Left cardiac atrium (tissue), 4 donors: ENCODE measurements at regions not wholly inside any gene's neighbourhood (a gene's known extent, or its start where the extent isn't known, plus 50 kb on each side); places are given as distances from the start of the nearest gene placed in this dataset.

Source experiments
- ATAC-seq, 2 donors: fragments of 200-7000 bp; cut with Tn5 transposase; one replicate each; pipeline ENCODE4 v1.9.1; 2020; ENCODE audit warnings: mild to moderate bottlenecking in 2 of 2, moderate library complexity in 2 of 2
- DNase-seq: peaks from one replicate; pipeline ENCODE4 v3.0.0-alpha.2; 2020
- intact Hi-C, 2 donors: fragments of 100-400 bp; cut with DNase I; formaldehyde crosslinking; loops; one replicate each; pipeline versions ENCODE4 v1.14.1 to v1.15.1; 2022 to 2023
- donor health status: DM: no; HTN: yes; CAD: no.
- donor health status: DM: no; HTN: yes; CAD: no; lungs with severe emphysema.
- donor health status: DM: yes; HTN: yes; CAD: no.
- donor health status: Dilated cardiomyopathy.

DNA sequence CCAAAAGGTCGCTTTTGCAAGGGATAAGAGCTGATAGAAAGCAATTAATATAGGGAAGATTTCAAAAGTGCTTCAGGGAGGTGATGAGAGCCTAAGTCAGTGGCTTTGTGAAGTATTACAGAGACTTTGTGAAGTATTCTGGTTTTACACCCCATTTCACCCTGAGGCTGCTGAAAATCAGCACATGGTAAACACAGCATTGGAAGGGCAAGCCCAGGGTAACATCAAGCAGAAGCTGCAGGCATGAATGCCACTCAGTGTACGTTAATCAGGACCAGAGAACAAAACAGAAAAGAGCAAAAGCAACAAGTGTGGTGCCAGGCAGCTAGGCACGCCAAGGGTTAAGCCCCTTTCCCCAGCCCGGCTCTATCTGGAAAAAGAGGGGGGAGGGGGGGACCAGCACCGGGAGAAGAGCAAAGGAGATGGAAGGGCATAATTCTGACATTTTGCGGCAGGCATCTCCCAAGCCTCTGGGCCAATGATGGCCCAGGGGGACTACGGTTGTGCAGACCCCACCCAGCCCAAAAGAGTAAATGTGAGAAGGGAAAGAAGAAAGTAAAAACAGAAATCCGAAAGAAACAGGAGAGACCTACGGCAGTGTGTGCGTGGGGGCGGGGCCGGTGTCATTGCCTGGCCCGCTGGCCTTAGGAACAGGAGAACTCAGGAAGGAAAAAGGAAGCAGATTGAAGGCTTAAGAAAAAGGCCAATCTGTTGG is 58.9 kb downstream of the DHRS2 start:
- intact Hi-C loops: no loop called here
- peak; percentile 30 for DNase-seq
- ATAC-seq: peak; percentile 40 to 69

DNA sequence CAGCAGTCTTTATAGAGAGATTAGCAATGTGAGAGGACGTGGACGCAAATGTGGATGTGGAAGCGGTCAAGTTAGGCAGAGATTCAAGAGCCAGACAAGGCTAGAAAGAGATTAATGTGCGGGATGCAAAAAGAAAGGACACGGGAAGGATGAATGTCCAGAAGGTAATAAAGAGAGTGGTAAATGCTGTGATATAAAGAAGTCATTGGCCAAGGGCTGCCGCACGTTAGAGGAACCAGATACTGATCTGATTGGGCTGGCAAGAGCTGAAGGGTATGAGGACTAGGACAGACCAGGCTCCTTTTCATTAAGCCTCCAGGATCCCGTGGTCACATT is 59.5 kb downstream of the DHRS2 start:
- DNase-seq: no peak
- intact Hi-C loops: no loop called here
- no peak for ATAC-seq

DNA sequence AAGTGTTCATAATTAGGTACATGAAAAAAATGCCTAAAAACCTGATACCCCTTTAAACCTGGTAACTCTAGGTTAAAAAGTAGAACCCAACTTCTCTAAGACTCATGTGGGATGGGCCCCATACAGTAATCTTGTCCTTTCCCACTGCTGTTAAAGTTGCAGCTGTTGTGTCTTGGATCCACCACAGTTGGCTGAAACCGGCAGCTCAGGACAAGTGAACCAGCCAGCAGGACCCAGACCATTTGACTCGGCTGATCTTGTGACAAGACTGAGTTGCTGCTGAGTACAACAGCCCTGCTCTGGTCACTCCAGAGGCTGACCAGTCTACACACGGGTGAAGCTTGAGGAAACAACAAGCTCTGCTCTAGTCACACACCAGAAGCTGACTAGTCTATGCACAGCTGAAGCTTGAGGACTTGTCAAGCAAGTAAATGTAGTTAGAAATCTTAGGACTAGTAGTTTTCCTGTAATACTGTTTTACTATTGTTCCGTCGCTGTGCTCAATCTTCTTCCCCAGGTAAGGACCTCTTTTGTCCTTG is 60.6 kb downstream of the DHRS2 start:
- intact Hi-C loops: no loop called here
- ATAC-seq (no peak), DNase-seq (no peak)

DNA sequence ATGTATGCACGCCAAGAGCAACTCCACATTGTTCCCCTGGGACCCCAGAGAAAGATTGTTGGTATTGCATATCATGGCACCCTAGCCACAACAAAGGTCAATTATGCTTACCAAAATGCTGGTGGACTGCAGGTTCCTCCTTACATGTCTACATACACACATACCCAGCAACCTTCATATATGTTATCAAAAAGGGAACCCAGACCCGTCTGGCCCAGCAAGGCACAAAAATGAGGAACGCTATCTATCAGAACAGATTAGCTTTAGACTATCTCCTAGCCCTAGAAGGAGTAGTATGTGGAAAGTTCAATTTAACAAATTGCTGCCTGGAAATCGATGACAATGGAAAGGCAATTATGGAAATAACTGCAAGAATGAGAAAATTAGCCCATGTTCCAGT is 61.5 kb downstream of the DHRS2 start:
- intact Hi-C loops: no loop called here
- DNase-seq: no peak
- ATAC-seq: no peak

DNA sequence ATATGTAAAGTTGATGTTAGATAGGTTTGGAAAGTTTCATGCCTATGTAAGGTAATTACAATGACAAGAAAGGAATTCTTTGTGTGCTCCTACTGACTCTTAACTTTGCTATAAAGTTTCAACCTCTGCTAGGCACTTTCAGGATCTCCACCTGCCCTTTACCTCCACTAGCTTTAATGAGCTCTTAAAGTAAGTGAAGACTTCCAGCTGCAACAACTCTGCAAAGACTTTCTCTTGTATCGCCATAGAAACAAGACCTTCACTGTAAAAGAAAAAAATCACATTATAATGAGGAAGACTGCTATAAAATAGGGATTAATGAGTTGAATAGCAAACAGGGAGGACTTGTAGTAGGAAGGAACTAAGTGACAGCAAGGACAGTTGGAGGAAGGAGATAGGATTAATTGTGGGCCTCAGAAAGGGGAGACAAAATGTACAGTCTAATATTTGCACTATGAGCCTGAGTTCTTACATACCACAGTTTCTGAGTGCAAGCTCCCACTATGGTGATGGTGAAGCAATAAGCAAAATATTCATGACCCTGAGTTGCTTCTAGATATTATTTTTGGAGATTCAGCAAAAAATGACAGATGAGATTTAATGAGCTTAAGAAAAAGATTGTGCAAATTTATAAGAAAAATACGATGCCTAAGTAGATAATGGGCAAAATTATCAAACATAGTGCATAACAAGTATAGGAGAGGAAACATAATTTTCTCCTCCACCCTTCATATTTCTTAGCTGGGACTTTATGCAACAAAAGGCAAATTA is 66.7 kb downstream of the DHRS2 start:
- ATAC-seq (no peak), DNase-seq (no peak)
- intact Hi-C loops: no loop called here

DNA sequence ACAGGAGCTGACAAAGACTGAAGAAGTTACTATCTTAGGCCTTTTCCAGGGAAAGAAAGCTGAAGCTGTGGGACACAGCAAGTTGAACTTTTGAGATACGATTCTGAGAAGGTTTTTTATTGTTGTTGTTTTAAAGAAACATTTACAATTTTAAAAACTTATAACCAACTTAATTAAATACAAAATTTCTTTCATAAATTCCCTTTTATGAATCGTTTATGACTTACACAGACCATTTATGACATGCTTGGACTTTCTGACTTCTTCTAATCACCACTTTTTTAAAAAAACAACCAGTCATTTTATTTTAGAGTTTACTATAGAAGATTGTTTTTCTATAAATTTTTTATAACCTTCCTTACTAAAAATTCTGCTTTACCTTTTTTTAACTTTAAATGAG is 68.7 kb downstream of the DHRS2 start:
- DNase-seq (no peak), ATAC-seq (no peak)
- intact Hi-C loops: no loop called here

DNA sequence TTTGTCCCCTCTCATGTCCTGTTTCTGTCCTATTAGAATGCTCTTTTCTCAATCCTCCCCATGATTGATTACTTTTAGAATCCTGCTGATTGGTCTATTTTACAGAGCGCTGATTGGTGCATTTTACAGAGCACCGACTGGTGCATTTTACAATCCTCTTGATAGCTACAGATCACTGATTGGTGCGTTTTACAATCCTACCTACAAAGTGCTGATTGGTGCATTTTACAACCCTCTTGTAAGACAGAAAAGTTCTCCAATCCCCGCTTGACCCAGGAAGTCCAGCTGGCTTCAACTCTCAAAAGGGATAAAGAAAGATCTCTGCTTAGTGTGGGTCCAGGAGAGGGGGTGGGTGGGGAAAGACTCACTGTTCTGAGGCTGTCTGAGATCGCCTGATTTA is 71.3 kb downstream of the DHRS2 start:
- ATAC-seq (no peak), DNase-seq (no peak)
- intact Hi-C loops: no loop called here

DNA sequence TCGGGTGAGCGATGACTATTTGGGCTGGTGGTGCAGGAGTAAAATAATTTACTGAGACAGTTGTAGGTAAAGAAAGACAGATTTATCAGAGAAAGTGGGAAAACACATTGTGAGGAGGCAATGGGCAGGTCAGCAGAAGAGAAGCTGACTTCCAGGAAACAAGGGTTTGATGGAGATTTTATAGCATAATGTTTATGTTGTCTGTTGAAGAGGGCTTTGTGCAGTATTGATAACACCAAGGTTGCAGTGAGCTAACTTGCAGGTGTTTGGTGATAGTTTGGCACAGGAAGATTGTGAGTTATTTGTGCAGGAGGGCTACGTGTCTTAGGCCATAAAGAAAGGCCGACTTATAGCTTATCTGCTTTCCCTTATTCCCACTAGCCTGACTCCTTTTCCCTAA is 72.2 kb downstream of the DHRS2 start:
- intact Hi-C loops: no loop called here
- no peak for ATAC-seq
- no peak for DNase-seq

DNA sequence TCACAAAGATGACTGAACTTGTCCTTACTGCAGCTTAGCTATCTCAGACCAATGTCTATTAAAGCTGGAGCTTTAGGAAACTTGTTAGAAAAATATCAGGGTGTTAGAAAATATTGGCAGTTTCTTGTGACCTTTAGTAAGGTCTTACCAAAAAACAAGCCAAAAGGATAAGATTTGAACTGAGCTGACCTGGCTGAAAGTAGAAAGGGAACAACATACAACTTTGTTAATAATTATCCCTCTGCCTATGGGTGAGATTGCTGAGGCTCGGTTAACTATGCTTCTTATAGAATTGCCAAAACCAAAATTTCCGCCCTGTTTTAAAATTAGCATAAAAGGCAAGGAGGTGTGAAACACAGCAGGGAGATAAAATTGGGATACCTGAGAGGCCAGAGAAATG is 73.8 kb downstream of the DHRS2 start:
- DNase-seq (no peak), ATAC-seq (no peak)
- intact Hi-C loops: no loop called here

DNA sequence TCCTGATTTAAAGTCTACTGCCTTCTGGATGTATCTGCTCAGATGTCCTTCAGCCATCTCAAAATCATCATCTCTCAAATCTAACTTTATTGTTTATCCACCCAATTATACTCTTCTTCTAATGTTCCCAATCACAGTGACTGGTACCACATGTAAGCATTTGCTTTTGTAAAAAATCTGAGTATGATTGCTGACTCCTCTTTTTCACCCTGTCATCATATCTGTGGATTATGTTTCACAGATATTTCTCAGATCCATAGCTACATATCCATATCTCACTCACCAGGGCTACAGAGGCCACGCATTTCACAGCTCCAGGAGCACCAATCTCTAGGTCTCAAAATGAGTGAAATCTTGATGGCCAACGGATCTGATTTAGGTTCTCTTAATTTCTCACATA is 76.1 kb downstream of the DHRS2 start:
- ATAC-seq: no peak
- DNase-seq: no peak
- intact Hi-C loops: no loop called here

DNA sequence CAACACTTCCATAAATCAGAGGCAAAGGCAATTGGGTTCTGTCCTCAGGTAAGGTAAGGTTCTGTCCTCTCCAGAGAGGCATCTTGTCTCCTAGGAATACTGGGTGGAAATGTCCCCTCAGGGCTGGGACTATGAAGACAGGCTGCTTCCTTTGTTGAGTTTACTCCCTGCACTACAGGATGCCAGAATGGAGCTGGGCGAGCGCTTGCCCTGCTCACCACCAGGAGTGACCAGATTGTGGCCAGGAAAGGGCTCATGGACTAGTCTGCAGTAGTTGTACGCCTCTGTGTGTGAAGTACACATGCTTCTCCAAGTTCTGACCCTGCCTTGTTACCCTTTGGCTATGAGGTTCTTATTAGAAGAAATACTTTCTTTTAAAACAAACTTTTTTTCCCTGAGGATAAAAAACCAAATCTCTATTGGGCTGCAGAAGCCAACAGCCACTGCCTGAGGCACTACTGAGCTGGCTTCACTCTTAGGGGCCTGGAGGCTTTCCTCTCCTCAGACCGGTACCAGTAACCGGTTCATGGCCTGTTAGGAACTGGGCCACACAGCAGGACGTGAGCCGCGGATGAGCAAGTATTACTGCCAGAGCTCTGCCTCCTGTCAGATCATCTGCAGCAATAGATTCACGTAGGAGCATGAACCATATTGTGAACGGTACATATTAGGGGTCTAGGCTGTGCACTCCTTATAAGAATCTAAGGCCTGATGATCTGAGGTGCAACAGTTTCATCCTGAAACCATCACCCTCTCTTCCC is 83.2 kb downstream of the DHRS2 start:
- no peak for ATAC-seq
- no peak for DNase-seq
- intact Hi-C loops: no loop called here

DNA sequence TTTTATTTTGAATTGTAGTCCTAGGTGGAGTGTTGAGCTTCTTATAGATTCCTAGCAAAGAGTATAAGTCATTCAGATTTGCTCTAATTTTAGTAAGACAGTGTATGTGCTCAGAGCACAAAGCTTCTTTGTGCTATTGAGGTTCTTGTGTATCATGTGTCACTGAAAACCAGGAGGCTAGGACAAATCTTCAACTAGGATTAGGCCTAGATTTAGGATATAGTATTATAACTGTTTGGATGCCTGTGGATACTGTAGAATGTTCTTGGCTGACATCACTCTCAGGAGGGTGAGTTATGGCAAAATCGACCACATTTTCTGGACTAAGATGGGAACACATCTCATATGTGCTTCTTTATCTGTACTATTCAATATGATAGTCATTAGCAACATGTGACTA is 86.5 kb downstream of the DHRS2 start:
- intact Hi-C loops: no loop called here

DNA sequence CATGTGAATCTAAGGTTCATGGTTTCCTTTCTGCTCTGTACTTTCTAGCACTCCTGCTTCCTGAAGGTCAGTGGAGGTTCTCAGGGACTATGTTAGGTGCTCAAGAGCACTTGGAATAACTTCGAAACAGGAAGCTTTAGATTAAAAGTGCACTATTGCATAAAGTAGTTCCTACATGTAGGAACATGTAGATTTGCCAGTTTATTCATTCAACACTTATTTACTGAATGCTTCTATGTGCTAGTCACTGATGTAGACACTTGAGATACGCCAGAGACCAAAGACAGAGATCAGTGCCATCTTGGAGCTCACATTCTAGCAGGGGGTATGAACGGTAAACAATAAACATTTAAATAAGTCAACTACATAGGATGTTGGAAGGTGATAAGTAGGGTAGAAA is 87.7 kb downstream of the DHRS2 start:
- DNase-seq (no peak), ATAC-seq (no peak)
- intact Hi-C loops: no loop called here

More for the DNA sequence above, 86.5 kb downstream of the DHRS2 start:
- no peak for DNase-seq
- ATAC-seq: no peak

DNA sequence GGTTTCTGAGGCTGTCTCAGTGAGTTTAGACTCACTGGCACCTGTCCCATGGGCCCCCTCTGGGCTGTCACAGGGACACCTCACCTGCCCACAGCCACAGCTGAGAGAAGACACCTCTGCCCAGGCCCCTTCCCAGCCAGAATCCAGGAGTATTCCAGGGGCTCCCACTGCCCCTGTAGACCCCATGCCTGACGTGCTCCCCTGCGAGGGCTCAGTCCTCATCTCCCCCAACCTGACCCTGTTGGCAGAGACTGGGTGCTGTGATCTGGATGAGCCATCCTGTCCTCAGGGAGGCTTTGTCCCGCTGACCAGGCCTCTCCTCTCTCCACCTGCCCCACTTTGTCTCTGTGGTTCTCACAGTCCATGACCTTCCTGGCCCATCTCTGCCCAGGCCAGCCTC is 89.4 kb downstream of the DHRS2 start:
- no peak for ATAC-seq
- intact Hi-C loops: no loop called here
- no peak for DNase-seq

DNA sequence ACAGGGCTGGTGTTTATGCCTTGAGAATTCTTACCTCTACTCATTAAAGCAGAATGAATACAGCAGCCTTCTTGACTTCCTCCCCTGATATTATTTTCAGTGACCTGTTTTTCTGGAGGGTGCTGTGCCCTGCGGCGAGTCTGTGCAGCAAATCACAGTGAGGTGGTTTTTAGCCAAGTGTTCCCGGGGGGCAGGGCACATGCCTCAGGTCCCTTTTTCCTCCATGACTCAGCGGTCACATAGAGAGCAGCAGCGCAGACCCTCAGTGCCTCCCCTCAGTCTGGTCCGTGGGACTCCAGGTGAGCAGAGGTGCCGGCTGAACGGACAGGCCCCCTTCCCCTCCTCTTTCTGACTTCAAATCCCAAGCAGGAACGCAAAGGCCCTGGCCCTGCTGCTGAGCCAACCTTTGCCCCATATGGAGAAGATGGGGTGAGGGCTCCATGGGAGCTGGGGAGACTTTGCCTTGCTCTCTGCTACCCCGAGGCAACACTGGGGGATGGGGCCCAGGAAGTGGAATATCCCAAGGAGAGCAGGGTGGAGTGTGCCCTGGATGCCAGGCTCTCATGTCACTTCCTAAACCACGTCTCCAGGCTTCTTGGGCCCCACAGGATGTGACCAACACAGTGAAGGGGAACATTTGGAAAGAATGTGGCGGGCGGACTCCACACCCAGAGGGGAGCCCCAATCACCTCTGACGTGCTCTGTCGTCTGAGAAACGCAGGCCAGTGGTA is 90.0 kb downstream of the DHRS2 start:
- no peak for ATAC-seq
- DNase-seq: no peak
- intact Hi-C loops: no loop called here

DNA sequence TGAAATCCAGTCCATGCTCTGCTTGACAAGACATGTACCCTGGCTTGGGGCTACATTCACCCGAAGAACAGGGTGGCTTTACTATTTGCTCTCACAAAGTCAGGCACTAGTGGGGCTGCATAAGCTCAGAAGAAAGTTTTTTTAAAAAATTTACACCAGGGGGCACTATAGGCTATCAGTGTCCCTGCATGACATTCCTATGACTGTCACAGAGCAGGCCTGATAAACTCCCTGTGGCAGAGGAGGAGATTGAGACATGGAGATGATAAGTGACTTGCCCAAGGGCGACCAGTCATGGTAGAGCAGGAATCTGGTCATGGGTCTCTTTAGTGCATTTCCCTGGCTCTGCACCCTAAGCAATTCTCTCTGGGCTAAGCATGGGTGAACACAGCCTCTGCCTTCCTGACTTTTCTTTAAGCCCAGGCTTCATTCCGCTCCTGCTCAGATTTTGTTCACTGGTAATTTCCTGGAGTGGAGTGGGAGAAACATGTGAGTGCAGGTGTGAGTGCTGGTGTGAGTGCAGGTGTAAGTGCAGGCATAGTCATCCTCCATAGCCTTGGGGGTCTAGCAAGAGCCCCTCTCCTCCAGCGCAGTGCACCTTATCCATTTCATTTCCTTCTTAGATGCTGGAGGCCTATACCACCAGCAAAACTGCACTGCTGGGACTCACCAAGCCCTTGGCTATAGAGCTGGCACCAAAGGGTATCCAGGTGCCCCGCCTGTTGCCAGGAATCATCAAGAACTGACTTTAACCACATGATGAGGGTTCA is 91.6 kb downstream of the DHRS2 start:
- DNase-seq (no peak), ATAC-seq (peak; percentile 34 to 45)
- intact Hi-C loops: no loop called here

DNA sequence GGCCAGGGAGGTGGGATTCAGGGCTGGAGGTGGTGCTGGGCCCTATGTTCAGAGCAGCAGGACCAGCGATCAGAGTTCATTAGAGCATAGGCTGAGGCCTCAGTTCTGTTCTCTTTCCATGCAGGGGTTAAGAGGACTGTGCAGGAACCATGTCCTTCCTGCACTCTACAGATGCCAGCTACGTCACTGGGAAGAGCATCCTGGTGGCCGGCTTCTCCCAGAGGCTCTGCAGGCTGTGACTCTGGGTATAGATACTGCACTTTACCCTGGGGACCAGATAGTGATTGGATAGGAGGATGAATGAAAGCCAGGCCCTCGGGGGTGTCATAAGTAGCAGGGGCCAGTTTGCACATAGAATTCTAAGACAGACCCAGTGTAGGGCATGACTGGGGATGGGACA is 92.6 kb downstream of the DHRS2 start:
- ATAC-seq (no peak), DNase-seq (no peak)
- intact Hi-C loops: no loop called here

DNA sequence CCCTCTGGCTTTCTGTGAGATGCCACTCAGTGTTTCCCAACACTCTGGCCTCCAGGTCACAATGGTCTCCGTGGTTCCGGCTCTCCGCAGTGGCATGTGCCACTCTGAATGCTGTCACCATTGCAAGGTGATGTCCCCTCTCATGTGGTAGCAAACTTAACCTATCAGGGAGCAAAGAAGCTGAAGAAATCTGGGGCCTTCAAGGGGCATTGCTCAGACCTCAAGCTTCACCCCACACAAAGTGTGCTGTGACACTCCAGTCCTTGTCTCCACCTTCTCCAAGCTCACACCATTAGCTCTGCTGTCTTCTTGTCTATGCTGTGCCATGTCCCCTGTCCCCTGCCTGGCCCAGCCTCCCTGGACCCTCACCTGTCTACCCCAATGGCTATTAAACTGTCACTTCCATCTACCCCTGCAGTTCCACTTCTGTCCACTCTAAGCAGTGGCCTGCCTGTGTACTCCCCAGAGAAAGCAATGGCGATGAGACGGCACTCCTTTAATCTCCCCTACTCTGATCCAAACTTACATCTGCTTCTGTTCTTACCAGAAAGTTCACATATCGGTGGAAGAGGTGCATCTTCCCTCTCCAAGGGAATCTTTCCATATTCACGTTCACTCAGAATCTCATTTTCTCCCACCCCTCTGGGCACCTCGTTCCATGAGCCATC is 93.7 kb downstream of the DHRS2 start:
- intact Hi-C loops: no loop called here
- ATAC-seq: no peak
- DNase-seq: no peak
